ENCODE measurements at regions not wholly inside any gene's neighbourhood (a gene's known extent, or its start where the extent isn't known, plus 50 kb on each side); places are given as distances from the start of the nearest gene placed in this dataset.

DNA sequence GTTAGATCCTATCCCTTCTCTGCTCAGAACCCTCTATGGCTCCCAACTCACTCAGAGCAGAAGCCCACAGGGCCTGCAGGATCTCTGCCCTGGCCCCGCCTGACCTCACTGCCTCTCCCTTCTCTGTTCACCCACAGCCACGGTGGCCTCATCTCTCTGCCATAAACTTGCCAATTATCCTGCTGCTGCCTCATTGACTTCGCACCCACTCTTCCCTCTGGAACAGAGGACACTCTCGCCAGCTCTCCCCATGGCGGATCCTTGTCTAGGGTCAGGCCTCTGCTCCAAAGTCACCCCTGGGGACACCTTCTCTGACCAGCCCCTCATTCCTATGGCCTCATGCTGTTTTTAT is 86.4 kb downstream of the CEBPB start:
- Histone ChIP-seq H3K27ac (peak overlapping the region; percentile 82), H3K36me3 (ENCODE audit: insufficient read depth in 1 of 2, low read depth in 1 of 2) (no peaks in the 10 kb centered on the region), H3K9me3 (no peaks in the 10 kb centered on the region), H3K4me1 (peaks cover 44% of the 10 kb centered on the region), H3K4me3 (no peak overlapping the region), H3K27me3 (ENCODE audit: insufficient read depth in 3 of 3, low read length in 2 of 3) (no peaks in the 10 kb centered on the region)
- ATAC-seq (no peak), DNase-seq (no peak)
- 70 to 83% (median 76%) methylated on average over 5 of the region's 5 CpGs for WGBS, 3 donors
- intact Hi-C loops (cut with DNase I) = loop anchor here (5.0 kb wide), 3 partner anchors 75 to 100 kb away; no protein-coding TSS in a partner anchor
- TF ChIP-seq, protein P1, sequence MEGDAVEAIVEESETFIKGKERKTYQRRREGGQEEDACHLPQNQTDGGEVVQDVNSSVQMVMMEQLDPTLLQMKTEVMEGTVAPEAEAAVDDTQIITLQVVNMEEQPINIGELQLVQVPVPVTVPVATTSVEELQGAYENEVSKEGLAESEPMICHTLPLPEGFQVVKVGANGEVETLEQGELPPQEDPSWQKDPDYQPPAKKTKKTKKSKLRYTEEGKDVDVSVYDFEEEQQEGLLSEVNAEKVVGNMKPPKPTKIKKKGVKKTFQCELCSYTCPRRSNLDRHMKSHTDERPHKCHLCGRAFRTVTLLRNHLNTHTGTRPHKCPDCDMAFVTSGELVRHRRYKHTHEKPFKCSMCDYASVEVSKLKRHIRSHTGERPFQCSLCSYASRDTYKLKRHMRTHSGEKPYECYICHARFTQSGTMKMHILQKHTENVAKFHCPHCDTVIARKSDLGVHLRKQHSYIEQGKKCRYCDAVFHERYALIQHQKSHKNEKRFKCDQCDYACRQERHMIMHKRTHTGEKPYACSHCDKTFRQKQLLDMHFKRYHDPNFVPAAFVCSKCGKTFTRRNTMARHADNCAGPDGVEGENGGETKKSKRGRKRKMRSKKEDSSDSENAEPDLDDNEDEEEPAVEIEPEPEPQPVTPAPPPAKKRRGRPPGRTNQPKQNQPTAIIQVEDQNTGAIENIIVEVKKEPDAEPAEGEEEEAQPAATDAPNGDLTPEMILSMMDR (IDR thresholded peaks at IDR 0.05) = no peak

DNA sequence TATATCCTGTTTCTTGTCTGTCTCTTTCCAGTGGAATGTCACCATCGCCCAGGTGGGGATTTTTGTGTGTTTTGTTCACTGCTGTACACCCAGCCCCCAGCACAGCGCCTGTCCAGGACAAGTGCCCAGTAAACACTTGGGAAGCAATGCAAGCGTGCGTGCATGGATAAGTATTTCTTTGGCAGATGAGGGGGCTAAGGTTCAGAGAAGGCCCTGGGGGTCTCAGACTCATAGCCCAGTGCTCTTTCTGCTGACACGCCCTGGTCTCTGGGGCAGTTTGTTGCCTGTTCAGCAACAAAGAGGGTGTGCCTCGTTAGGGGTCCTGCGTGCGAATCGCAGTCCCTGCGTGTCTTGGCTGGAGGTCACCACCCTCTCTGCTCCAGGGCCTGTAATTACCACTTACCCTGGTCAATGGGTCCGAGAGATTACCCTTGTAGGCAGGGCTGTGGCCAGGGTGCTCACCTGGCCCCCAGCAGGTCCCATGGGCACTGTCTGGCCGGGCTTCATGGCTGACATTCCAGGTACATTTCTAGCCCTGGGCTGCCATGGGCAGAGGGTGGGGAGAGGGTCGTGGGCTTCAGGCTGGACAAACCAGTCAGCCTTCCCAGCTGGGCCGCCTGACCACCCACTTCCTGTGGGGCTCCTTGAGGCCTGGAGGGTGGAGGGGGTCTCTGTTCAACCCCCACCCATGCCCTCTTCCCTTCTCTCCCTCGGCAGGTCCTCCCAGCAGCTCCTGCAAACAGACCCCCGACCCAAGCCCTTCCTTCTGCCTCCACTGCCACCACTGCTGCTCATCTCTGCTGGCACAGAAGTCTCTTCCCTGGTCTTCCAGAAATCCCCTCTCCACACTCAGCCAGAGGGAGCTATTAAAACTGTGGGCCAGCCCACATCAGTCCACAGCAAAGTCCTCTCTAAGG is 87.1 kb downstream of the CEBPB start:
- Histone ChIP-seq H3K9me3 (no peaks in the 10 kb centered on the region), H3K27ac (peak overlapping the region; percentile 82), H3K4me1 (peaks cover 44% of the 10 kb centered on the region), H3K4me3 (peak overlapping the region; percentile 6), H3K27me3 (ENCODE audit: insufficient read depth in 3 of 3, low read length in 2 of 3) (no peaks in the 10 kb centered on the region), H3K36me3 (ENCODE audit: insufficient read depth in 1 of 2, low read depth in 1 of 2) (no peaks in the 10 kb centered on the region)
- 73 to 83% (median 79%) methylated on average over 15 to 16 of the region's 16 CpGs for WGBS, 3 donors
- intact Hi-C loops (cut with DNase I) = loop anchor here (5.0 kb wide), 3 partner anchors 75 to 100 kb away; no protein-coding TSS in a partner anchor
- TF ChIP-seq, protein P1 (IDR thresholded peaks at IDR 0.05) = no peak
- ATAC-seq = peak in 2 of 4 donors; percentile 0 to 1
- no peak for DNase-seq

DNA sequence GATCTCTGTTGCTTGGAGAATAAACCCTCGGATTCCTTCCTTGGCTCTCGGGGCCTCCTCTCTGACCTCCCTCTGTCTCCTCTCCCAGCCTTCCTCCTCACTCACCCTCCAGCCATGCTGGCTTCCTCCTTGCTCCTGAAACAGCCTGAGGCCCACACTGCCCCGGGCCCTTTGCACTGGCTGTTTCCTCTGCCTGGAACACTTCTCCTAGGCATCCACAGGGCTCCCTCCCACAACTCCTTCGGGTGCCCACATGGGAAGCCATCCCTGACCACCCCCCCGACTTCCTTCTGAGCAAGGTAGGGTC is 87.7 kb downstream of the CEBPB start:
- intact Hi-C loops (cut with DNase I) = loop anchor here (5.0 kb wide), 3 partner anchors 76 to 99 kb away; no protein-coding TSS in a partner anchor
- no peak for DNase-seq
- H3K36me3 ChIP-seq (ENCODE audit: insufficient read depth in 1 of 2, low read depth in 1 of 2) = no peaks in the 10 kb centered on the region
- WGBS, 3 donors = 42 to 64% (median 43%) methylated on average over 5 of the region's 5 CpGs
- TF ChIP-seq, protein P1 (IDR thresholded peaks at IDR 0.05) = no peak
- H3K27me3 ChIP-seq (ENCODE audit: insufficient read depth in 3 of 3, low read length in 2 of 3) = no peaks in the 10 kb centered on the region
- H3K4me3 ChIP-seq = peak overlapping the region; percentile 6
- peak overlapping the region; percentile 82 for H3K27ac ChIP-seq
- ATAC-seq = peak; percentile 0 to 8 (median 2)
- no peaks in the 10 kb centered on the region for H3K9me3 ChIP-seq
- H3K4me1 ChIP-seq = peaks cover 44% of the 10 kb centered on the region

DNA sequence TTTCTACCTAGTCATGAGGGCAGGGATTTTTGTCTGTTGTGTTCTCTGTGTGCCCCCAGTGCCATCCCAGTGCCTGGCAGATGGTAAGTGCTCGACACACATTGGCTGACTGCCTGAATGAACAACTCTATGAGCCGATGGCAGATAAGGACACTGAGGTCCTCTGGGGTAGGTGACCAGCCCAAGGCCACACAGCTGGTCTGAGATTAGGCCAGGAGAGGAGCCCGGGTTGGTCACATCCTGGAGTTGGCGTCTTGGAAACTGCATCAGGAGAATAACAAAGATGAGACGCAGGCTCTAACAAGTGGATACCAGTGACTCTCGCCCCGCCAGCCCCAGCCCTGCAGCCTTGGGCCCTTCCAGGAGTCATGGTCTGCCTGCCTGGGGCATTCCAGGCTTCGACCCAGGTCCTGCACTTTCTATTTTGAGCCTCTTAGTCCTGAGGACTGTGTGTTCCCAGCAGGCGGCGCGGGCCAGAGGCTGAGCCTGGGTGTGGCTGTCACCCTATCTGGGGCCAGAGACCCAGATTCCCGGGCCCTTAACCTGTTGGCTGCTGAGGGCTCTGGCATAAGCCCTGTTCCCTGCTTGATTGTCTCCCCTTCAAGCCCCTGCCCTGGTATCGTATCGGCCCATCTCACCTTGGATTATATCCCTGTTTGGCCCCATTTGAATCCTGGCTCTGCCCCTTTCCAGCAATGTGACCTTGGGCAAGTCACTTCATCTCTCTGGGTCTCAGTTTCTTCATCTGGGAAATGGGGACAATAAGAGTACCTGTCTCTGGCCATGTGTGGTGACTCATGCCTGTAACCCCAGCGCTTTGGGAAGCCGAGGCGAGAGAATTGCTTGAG is 88.3 kb downstream of the CEBPB start:
- Histone ChIP-seq H3K27me3 (ENCODE audit: insufficient read depth in 3 of 3, low read length in 2 of 3) (no peaks in the 10 kb centered on the region), H3K4me3 (no peak overlapping the region), H3K4me1 (peaks cover 44% of the 10 kb centered on the region), H3K9me3 (no peaks in the 10 kb centered on the region), H3K27ac (peak overlapping the region; percentile 82), H3K36me3 (ENCODE audit: insufficient read depth in 1 of 2, low read depth in 1 of 2) (no peaks in the 10 kb centered on the region)
- DNase-seq (peak; percentile 90 to 96), ATAC-seq (peak; percentile 89 to 92 (median 91))
- WGBS, 3 donors = 29 to 48% (median 38%) methylated on average over 17 of the region's 17 CpGs
- TF ChIP-seq, protein P1 (IDR thresholded peaks at IDR 0.05) = peak; percentile 52
- intact Hi-C loops (cut with DNase I) = loop anchor here (5.0 kb wide), 3 partner anchors 77 to 98 kb away; no protein-coding TSS in a partner anchor
